Vagina (tissue), 2 donors: ENCODE measurements at regions not wholly inside any gene's neighbourhood (a gene's known extent, or its start where the extent isn't known, plus 50 kb on each side); places are given as distances from the start of the nearest gene placed in this dataset.

Source experiments
- CTCF ChIP-seq, 3 experiments: fragments of 450-650 bp in 2 of 3; fragments of 200-600 bp in 1 of 3; sonication (generic) in 1 of 3; IDR thresholded peaks; one replicate each; pipeline ENCODE4 v1.5.1; 2017 to 2019; ENCODE audit warnings: antibody characterized with exemption in 3 of 3, mild to moderate bottlenecking in 2 of 3, moderate library complexity in 2 of 3
- POLR2A ChIP-seq, 2 donors: fragments of 450-650 bp; IDR thresholded peaks; one replicate each; pipeline ENCODE4 v1.6.1; 2017; ENCODE audit warnings: antibody characterized with exemption in 2 of 2, mild to moderate bottlenecking in 2 of 2, moderate library complexity in 2 of 2

GRCh38 chr3:154900816-154901215, 179.3 kb upstream of the MME start:
- TF ChIP-seq CTCF (IDR thresholded peaks at IDR 0.05) (no peak), POLR2A (IDR thresholded peaks at IDR 0.05) (no peak)
